ACC112 (cell line): ENCODE measurements at regions not wholly inside any gene's neighbourhood (a gene's known extent, or its start where the extent isn't known, plus 50 kb on each side); places are given as distances from the start of the nearest gene placed in this dataset.
"Not testable (repeated sequence)": the region's sequence is repeated elsewhere in the genome, so short reads cannot be mapped to it uniquely, and the experiment has no call there.

Source experiments
- H2AFZ ChIP-seq: fragments of 200-600 bp; sonication (generic); one replicate; pipeline ENCODE4 v1.6.0; 2017; ENCODE audit warnings: antibody characterized with exemption, low read length; ENCODE audit not compliant: unreplicated experiment
- H3K27ac ChIP-seq: fragments of 200-600 bp; sonication (generic); 2 replicates; pipeline ENCODE4 v1.5.1; 2014; ENCODE audit warnings: low read depth, mild to moderate bottlenecking, antibody characterized with exemption, low read length, moderate library complexity
- H3K27me3 ChIP-seq: fragments of 200-600 bp; sonication (generic); 2 replicates; pipeline ENCODE4 v1.6.1; 2014; ENCODE audit warnings: mild to moderate bottlenecking, antibody characterized with exemption, low read length, moderate library complexity, mixed read lengths; ENCODE audit not compliant: insufficient read depth
- H3K36me3 ChIP-seq: fragments of 200-600 bp; sonication (generic); 2 replicates; pipeline ENCODE4 v1.6.1; 2016; ENCODE audit warnings: mild to moderate bottlenecking, antibody characterized with exemption, low read length, moderate library complexity, mixed read lengths; ENCODE audit not compliant: insufficient read depth
- H3K4me1 ChIP-seq: fragments of 200-600 bp; sonication (generic); one replicate; pipeline ENCODE4 v1.6.1; 2016; ENCODE audit warnings: low read length, mixed read lengths; ENCODE audit not compliant: insufficient read depth, unreplicated experiment, control insufficient read depth
- H3K4me3 ChIP-seq: fragments of 200-600 bp; sonication (generic); 2 replicates; pipeline ENCODE4 v1.5.1; 2014; ENCODE audit warnings: mild to moderate bottlenecking, low read depth, low read length
- H3K79me2 ChIP-seq: fragments of 200-600 bp; sonication (generic); one replicate; pipeline ENCODE4 v1.6.0; 2016; ENCODE audit warnings: low read length; ENCODE audit not compliant: control insufficient read depth, unreplicated experiment, insufficient read depth

DNA sequence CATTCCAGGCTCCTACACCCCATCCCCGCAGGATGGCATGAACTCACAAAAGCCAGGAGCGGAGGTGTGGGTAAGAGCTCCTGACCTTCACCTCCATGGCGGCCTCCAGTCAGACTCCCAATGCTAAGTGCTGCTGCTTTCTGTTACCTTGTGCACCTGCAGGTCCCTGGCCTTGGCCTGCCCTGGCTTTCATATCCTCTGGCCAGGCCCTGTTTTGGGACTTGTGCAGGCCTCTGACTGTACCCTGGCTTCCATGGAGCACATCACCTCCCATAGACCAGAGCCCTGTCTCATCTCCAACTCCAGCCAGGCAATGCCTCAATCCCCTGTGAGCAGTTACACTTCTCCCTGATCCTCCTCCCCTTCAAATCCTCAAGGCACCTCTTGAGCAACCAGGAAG lies 124.5 kb downstream of the MED10 start:
- Histone ChIP-seq H3K4me1 (no peaks in the 10 kb centered on the region), H2AFZ (no peak overlapping the region), H3K27me3 (no peaks in the 10 kb centered on the region), H3K79me2 (no peaks in the 10 kb centered on the region), H3K4me3 (no peak overlapping the region), H3K27ac (no peak overlapping the region), H3K36me3 (no peaks in the 10 kb centered on the region)

DNA sequence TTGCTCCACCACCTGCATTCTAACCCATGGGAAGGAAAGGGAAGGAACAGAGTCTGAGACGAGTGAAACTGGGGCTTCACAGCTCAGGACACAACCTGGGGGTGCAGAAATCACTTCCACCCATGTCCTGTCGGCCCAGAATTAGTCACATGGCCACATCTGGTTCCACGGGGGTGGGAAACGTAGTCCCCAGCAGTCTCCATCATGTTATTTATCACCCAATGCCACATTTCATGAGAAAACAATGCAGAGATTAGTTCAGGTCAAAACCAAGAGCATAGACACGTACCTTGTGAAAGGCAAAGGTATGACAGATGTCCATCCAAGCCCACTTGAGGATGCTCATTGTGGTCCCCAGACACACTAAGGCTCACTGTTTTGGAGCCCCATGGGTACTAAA lies 125.1 kb downstream of the MED10 start:
- Histone ChIP-seq H3K36me3 (no peaks in the 10 kb centered on the region), H3K79me2 (no peaks in the 10 kb centered on the region), H3K4me1 (no peaks in the 10 kb centered on the region), H2AFZ (no peak overlapping the region), H3K27me3 (no peaks in the 10 kb centered on the region), H3K4me3 (no peak overlapping the region), H3K27ac (no peak overlapping the region)

GRCh38 chr5:6252581-6252980 lies 125.8 kb downstream of the MED10 start:
- Histone ChIP-seq H3K79me2 (no peaks in the 10 kb centered on the region), H3K36me3 (no peaks in the 10 kb centered on the region), H3K4me3 (no peak overlapping the region), H2AFZ (no peak overlapping the region), H3K4me1 (no peaks in the 10 kb centered on the region), H3K27ac (no peak overlapping the region), H3K27me3 (no peaks in the 10 kb centered on the region)

DNA sequence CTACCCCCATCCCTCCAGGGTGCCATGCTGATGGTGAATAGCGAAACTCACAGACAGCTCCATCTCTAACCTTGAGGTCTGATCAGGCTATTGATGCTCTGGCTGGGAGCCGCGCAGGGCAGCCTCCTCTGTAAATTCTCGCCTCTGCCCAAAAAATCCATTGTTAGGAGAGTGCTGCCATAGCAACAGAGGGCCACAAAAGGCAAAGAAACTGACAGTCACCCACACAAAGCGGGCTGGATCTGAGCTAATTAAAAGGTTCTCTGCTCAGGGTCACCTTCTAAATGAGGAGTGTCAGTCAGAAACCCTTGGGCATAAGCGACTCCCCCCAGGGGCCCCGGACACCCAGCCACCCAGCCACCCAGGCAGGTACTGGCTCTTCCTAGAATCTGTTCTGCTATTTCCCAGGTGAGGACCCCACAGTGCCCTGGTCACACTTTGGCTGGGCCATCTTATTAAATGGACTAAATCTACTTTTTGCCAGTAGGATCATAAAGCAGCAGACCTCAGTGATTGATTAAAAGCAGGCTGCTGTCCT lies 126.7 kb downstream of the MED10 start:
- Histone ChIP-seq H2AFZ (no peak overlapping the region), H3K36me3 (no peaks in the 10 kb centered on the region), H3K4me1 (no peaks in the 10 kb centered on the region), H3K4me3 (no peak overlapping the region), H3K27ac (no peak overlapping the region), H3K79me2 (no peaks in the 10 kb centered on the region), H3K27me3 (no peaks in the 10 kb centered on the region)

GRCh38 chr5:6250121-6250520 lies 128.2 kb downstream of the MED10 start:
- Histone ChIP-seq H3K27me3 (no peaks in the 10 kb centered on the region), H3K4me3 (no peak overlapping the region), H3K27ac (no peak overlapping the region), H2AFZ (no peak overlapping the region), H3K4me1 (no peaks in the 10 kb centered on the region), H3K79me2 (no peaks in the 10 kb centered on the region), H3K36me3 (no peaks in the 10 kb centered on the region)

- no peak overlapping the region for H2AFZ ChIP-seq
- no peak overlapping the region for H3K4me3 ChIP-seq
- H3K36me3 ChIP-seq: no peaks in the 10 kb centered on the region
- H3K4me1 ChIP-seq: no peaks in the 10 kb centered on the region
- H3K27ac ChIP-seq: no peak overlapping the region
- no peaks in the 10 kb centered on the region for H3K27me3 ChIP-seq
- no peaks in the 10 kb centered on the region for H3K79me2 ChIP-seq
Measured at GRCh38 chr5:6248132-6248531, 130.2 kb downstream of the MED10 start.

- Histone ChIP-seq H3K36me3 (no peaks in the 10 kb centered on the region), H3K79me2 (no peaks in the 10 kb centered on the region), H3K27ac (no peak overlapping the region), H3K27me3 (no peaks in the 10 kb centered on the region), H2AFZ (no peak overlapping the region), H3K4me1 (no peaks in the 10 kb centered on the region), H3K4me3 (no peak overlapping the region)
Measured at GRCh38 chr5:6246820-6247437, 131.4 kb downstream of the MED10 start.

- Histone ChIP-seq H3K36me3 (no peaks in the 10 kb centered on the region), H2AFZ (no peak overlapping the region), H3K79me2 (no peaks in the 10 kb centered on the region), H3K4me3 (no peak overlapping the region), H3K27ac (no peak overlapping the region), H3K27me3 (no peaks in the 10 kb centered on the region), H3K4me1 (no peaks in the 10 kb centered on the region)
Measured at GRCh38 chr5:6244339-6244714, 134.0 kb downstream of the MED10 start.

DNA sequence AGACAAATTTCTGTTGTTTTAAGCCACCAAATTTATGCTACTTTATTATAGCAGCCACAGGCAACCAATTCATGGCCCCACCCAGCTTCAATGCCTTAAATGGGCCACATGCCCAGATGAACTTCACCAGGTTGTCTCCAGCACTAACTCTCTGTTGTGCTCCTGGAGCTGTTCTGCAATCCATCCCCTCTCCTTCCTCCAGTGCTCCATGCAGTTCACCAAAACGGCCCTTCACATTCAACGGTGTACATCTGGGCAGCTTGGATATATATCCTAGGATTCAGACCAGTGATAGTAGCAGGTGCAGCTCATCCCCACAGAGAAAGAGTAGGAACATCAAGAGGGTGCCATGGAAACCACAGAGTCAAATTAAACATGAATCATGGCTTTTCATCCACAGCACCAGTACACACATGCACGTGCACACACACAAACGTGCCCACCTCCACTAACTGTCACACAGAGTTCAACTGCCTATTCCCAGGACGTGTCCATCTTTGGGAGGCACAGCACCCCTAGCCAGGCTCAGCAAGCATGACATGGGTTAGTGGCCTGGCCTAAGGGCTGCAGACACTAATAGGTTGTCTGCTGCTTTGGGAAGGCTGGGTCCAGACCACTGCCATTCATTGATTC lies 134.5 kb downstream of the MED10 start:
- Histone ChIP-seq H3K27me3 (no peaks in the 10 kb centered on the region), H3K4me1 (no peaks in the 10 kb centered on the region), H3K79me2 (no peaks in the 10 kb centered on the region), H2AFZ (no peak overlapping the region), H3K4me3 (no peak overlapping the region), H3K36me3 (no peaks in the 10 kb centered on the region), H3K27ac (no peak overlapping the region)

DNA sequence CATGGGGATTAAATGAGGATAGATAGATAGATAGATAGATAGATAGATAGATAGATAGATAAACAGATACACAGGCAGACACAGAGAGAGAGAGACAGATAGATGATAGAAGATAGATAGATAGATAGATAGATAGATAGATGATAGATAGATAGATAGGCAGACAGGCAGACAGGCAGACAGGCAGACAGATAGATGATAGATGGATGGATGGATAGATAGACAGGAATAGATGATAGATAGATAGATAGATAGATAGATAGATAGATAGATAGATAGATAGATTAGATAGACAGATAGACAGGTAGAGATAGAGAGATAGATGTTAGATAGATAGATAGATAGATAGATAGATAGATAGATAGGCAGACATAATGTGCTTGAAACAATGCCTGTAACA lies 137.3 kb downstream of the MED10 start:
- H3K36me3 ChIP-seq, H3K79me2 ChIP-seq, H2AFZ ChIP-seq, H3K4me3 ChIP-seq, H3K4me1 ChIP-seq, H3K27me3 ChIP-seq, H3K27ac ChIP-seq: not testable (repeated sequence)

DNA sequence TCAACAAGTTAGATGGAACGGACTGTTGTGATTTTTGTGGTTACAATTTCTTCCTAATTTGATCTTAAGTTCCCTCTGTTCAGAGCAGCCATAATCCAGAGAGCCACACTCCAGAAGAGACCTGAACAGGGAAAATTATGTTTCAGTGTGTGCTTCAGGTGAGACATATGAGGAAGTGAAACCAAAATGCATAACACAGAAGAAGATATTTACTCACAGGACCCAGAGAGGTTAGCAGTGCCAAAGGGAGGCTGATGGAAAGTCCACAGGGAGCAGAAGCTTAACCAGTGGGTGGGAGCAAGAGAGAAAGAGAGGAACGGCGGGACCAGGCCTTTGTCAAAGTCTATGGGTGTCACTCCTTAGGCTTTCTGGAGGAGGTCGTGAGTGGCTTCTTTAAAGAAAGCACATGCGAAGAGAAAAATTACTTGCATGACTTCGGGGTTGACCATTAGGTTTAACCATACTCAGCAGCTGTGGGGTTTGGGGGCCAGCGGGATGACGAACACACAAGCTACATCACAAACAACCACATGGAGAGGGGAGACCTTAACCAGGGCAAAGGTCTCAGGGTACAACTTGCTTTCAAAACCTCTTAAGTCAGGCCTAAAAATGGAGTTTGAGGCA lies 141.4 kb downstream of the MED10 start:
- H3K36me3 ChIP-seq: no peaks in the 10 kb centered on the region
- no peak overlapping the region for H3K27ac ChIP-seq
- H3K79me2 ChIP-seq: no peaks in the 10 kb centered on the region
- no peak overlapping the region for H2AFZ ChIP-seq
- no peaks in the 10 kb centered on the region for H3K27me3 ChIP-seq
- H3K4me3 ChIP-seq: no peak overlapping the region
- H3K4me1 ChIP-seq: no peaks in the 10 kb centered on the region
